Panc1 (cell line): ENCODE measurements at regions not wholly inside any gene's neighbourhood (a gene's known extent, or its start where the extent isn't known, plus 50 kb on each side); places are given as distances from the start of the nearest gene placed in this dataset.

Experiments
- ATAC-seq: fragments of 200-7000 bp; cut with Tn5 transposase; 2 replicates; pipeline ENCODE4 v1.9.1; 2020; ENCODE audit warnings: mild to moderate bottlenecking, moderate library complexity
- BruUV-seq: library from RNA; stranded (reverse); fragments of 400-500 nt; replicated peaks from 2 replicates; lab custom pipeline; 2021; lab: Mats Ljungman, UMichigan
- CTCF ChIA-PET: fragments of 300-600 bp; sonication (Branson Sonifier 250); formaldehyde crosslinking; loops from one replicate; lab custom pipeline; 2022; ENCODE audit warnings: antibody characterized with exemption; lab: Charles Lee
- POLR2A ChIA-PET: fragments of 300-600 bp; sonication (Branson Sonifier 250); formaldehyde crosslinking; loops from one replicate; lab custom pipeline; 2022; ENCODE audit warnings: antibody characterized with exemption; lab: Charles Lee
- DNase-seq: peaks from one replicate; pipeline ENCODE4 v3.0.0-alpha.2; 2010; ENCODE audit warnings: low read depth, low spot score
- H3K27ac ChIP-seq: 2 replicates; pipeline ENCODE4 v1.5.1; 2011; ENCODE audit warnings: mild to moderate bottlenecking, low read length, inconsistent platforms
- H3K27me3 ChIP-seq: fragments of 200-500 bp; sonication (Bioruptor generic); 2 replicates; pipeline ENCODE4 v1.6.0; 2014; ENCODE audit warnings: low read length, inconsistent platforms; ENCODE audit not compliant: control insufficient read depth, insufficient read depth
- H3K36me3 ChIP-seq: fragments of 200-500 bp; sonication (Bioruptor generic); 2 replicates; pipeline ENCODE4 v1.5.1; 2014; ENCODE audit warnings: inconsistent platforms, mild to moderate bottlenecking, low read length, moderate library complexity; ENCODE audit not compliant: control insufficient read depth, insufficient read depth
- H3K4me1 ChIP-seq: 2 replicates; pipeline ENCODE4 v1.5.1; 2011; ENCODE audit warnings: inconsistent platforms, mild to moderate bottlenecking, low read length, moderate library complexity; ENCODE audit not compliant: control insufficient read depth, insufficient read depth
- H3K4me3 ChIP-seq, 2 experiments: 2 replicates each; pipeline ENCODE4 v1.5.1; 2011 to 2012; ENCODE audit warnings: low read depth in 2 of 2, low read length in 2 of 2, mild to moderate bottlenecking in 2 of 2, inconsistent platforms in 1 of 2, moderate library complexity in 1 of 2
- H3K9me3 ChIP-seq: fragments of 200-500 bp; sonication (Bioruptor generic); 2 replicates; pipeline ENCODE4 v1.5.1; 2014; ENCODE audit warnings: low read depth, mild to moderate bottlenecking, inconsistent platforms, low read length, moderate library complexity; ENCODE audit not compliant: control insufficient read depth, insufficient read depth
- POLR2AphosphoS5 ChIP-seq: IDR thresholded peaks from 2 replicates; pipeline ENCODE4 v1.6.1; 2012; ENCODE audit warnings: mild to moderate bottlenecking, low read depth, low read length, moderate library complexity
- REST ChIP-seq, 2 experiments: IDR thresholded peaks; 2 replicates each; pipeline ENCODE4 v1.6.1; 2011 to 2012; ENCODE audit warnings: low read depth in 2 of 2, control low read depth in 1 of 2, low read length in 1 of 2, mild to moderate bottlenecking in 1 of 2, moderate library complexity in 1 of 2; ENCODE audit not compliant: insufficient read depth in 1 of 2
- SIN3A ChIP-seq: IDR thresholded peaks from 2 replicates; pipeline ENCODE4 v1.6.1; 2012; ENCODE audit warnings: low read depth, mild to moderate bottlenecking, low read length, moderate library complexity, borderline replicate concordance; ENCODE audit not compliant: insufficient read depth
- TCF7L2 ChIP-seq: IDR thresholded peaks from 2 replicates; pipeline ENCODE4 v1.6.1; 2011; ENCODE audit warnings: mild to moderate bottlenecking, low read depth, low read length, inconsistent platforms
- in situ Hi-C: cut with HindIII; loops from 2 replicates; pipeline ENCODE4 v1.10.0; 2016; ENCODE audit warnings: low sequenced_read_pairs, low pct_unique_long_range_greater_than_20kb
- intact Hi-C: fragments of 100-400 bp; cut with micrococcal nuclease; formaldehyde crosslinking; loops from one replicate; pipeline ENCODE4 v1.10.0; 2022; ENCODE audit not compliant: unreplicated experiment
- TF ChIP-seq, protein P1 (sequence below): fragments of 450-650 bp; IDR thresholded peaks from 2 replicates; pipeline ENCODE4 v1.5.1; 2017; ENCODE audit warnings: mild to moderate bottlenecking

GRCh38 chr4:1516881-1517480 is 110.7 kb upstream of the NKX1-1 start:
- no peak for ATAC-seq
- no peak overlapping the region for H3K27ac ChIP-seq
- CTCF ChIA-PET: no interaction called here
- no peaks in the 10 kb centered on the region for H3K27me3 ChIP-seq
- intact Hi-C loops: no loop called here
- POLR2A ChIA-PET: no interaction called here
- TF ChIP-seq, protein P1, sequence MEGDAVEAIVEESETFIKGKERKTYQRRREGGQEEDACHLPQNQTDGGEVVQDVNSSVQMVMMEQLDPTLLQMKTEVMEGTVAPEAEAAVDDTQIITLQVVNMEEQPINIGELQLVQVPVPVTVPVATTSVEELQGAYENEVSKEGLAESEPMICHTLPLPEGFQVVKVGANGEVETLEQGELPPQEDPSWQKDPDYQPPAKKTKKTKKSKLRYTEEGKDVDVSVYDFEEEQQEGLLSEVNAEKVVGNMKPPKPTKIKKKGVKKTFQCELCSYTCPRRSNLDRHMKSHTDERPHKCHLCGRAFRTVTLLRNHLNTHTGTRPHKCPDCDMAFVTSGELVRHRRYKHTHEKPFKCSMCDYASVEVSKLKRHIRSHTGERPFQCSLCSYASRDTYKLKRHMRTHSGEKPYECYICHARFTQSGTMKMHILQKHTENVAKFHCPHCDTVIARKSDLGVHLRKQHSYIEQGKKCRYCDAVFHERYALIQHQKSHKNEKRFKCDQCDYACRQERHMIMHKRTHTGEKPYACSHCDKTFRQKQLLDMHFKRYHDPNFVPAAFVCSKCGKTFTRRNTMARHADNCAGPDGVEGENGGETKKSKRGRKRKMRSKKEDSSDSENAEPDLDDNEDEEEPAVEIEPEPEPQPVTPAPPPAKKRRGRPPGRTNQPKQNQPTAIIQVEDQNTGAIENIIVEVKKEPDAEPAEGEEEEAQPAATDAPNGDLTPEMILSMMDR: no peak
- TF ChIP-seq TCF7L2 (no peak), POLR2AphosphoS5 (no peak), REST (IDR thresholded peaks at IDR 0.05; ENCODE audit: insufficient read depth in 1 of 2, low read depth in 2 of 2, low read length in 1 of 2) (no peak), SIN3A (no peak)
- H3K36me3 ChIP-seq: no peaks in the 10 kb centered on the region
- peaks cover 2% of the 10 kb centered on the region; the same call in 1 of the 2 replicates for H3K4me1 ChIP-seq
- no peak for DNase-seq
- BruUV-seq: no TSS peak
- in situ Hi-C loops: no loop called here
- H3K4me3 ChIP-seq: no peak overlapping the region
- H3K9me3 ChIP-seq: no peaks in the 10 kb centered on the region

DNA sequence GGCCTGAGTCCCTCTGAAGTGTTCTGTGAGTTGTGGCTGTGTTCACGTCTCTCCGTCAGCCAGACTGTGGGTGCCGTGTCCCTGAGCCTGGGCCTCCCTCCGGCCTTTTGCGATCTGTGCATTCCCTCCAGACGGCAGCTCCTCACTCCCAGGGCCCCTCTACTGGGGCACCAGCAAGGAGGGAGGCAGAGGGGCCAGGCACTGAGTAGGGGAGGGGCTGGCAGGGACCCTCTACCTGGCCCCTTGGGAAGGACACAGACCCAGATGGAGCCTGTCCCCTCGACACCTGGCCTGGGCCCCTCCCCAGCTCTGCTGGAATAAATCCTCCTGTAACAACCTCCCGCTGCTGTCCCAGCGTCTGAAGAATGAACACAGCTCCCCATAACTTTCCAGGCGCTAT is 110.0 kb upstream of the NKX1-1 start:
- intact Hi-C loops: no loop called here
- no peak for ATAC-seq
- no peak for DNase-seq
- no TSS peak for BruUV-seq
- Histone ChIP-seq H3K4me3 (no peak overlapping the region), H3K36me3 (no peaks in the 10 kb centered on the region), H3K9me3 (no peaks in the 10 kb centered on the region), H3K27ac (no peak overlapping the region), H3K27me3 (no peaks in the 10 kb centered on the region), H3K4me1 (no peaks in the 10 kb centered on the region)
- in situ Hi-C loops: no loop called here
- CTCF ChIA-PET: no interaction called here
- TF ChIP-seq REST (IDR thresholded peaks at IDR 0.05; ENCODE audit: insufficient read depth in 1 of 2, low read depth in 2 of 2, low read length in 1 of 2): no peak
- TF ChIP-seq, protein P1: no peak
- no peak for TF ChIP-seq TCF7L2
- TF ChIP-seq POLR2AphosphoS5: no peak
- TF ChIP-seq SIN3A: no peak
- POLR2A ChIA-PET: no interaction called here
